ENCODE measurements at regions not wholly inside any gene's neighbourhood (a gene's known extent, or its start where the extent isn't known, plus 50 kb on each side); places are given as distances from the start of the nearest gene placed in this dataset.

GRCh38 chr3:94185753-94186152 lies 122.9 kb downstream of the NSUN3 start:
- Histone ChIP-seq H3K79me2 (ENCODE audit: low read depth) (no peaks in the 10 kb centered on the region), H3K4me1 (no peaks in the 10 kb centered on the region), H4K20me1 (ENCODE audit: low read depth) (no peaks in the 10 kb centered on the region), H3K4me2 (no peak overlapping the region), H3K27ac (no peak overlapping the region), H3K9ac (no peak overlapping the region), H3K4me3 (no peak overlapping the region), H3K27me3 (no peaks in the 10 kb centered on the region), H2AFZ (replicated peaks) (no peak overlapping the region), H3F3A (ENCODE audit: low read depth) (no peaks in the 10 kb centered on the region), H3K36me3 (no peaks in the 10 kb centered on the region), H3K9me3 (ENCODE audit: low read depth) (no peaks in the 10 kb centered on the region)
- Mint-ChIP-seq H3K27ac (no peak overlapping the region), H3K4me3 (no peak overlapping the region), H3K36me3 (no peaks in the 10 kb centered on the region), H3K4me1 (no peaks in the 10 kb centered on the region), H3K27me3 (ENCODE audit: insufficient read depth, low read depth) (no peaks in the 10 kb centered on the region), H3K9me3 (no peaks in the 10 kb centered on the region)
- no peak for DNase-seq (ENCODE audit: low spot score)
- TF ChIP-seq EZH2 (IDR thresholded peaks at IDR 0.05) (no peak), EZH2phosphoT487 (IDR thresholded peaks at IDR 0.05) (no peak), CTCF (IDR thresholded peaks at IDR 0.05) (no peak)

- Histone ChIP-seq H3K27me3 (no peaks in the 10 kb centered on the region), H2AFZ (replicated peaks) (no peak overlapping the region), H3K9ac (no peak overlapping the region), H3K4me1 (no peaks in the 10 kb centered on the region), H3F3A (ENCODE audit: low read depth) (no peaks in the 10 kb centered on the region), H3K4me2 (no peak overlapping the region), H4K20me1 (ENCODE audit: low read depth) (no peaks in the 10 kb centered on the region), H3K79me2 (ENCODE audit: low read depth) (no peaks in the 10 kb centered on the region), H3K9me3 (ENCODE audit: low read depth) (no peaks in the 10 kb centered on the region), H3K4me3 (no peak overlapping the region), H3K27ac (no peak overlapping the region), H3K36me3 (no peaks in the 10 kb centered on the region)
- Mint-ChIP-seq H3K4me1 (no peaks in the 10 kb centered on the region), H3K4me3 (no peak overlapping the region), H3K27ac (no peak overlapping the region), H3K27me3 (ENCODE audit: insufficient read depth, low read depth) (no peaks in the 10 kb centered on the region), H3K36me3 (no peaks in the 10 kb centered on the region), H3K9me3 (no peaks in the 10 kb centered on the region)
- TF ChIP-seq EZH2 (IDR thresholded peaks at IDR 0.05) (no peak), CTCF (IDR thresholded peaks at IDR 0.05) (no peak), EZH2phosphoT487 (IDR thresholded peaks at IDR 0.05) (no peak)
- no peak for DNase-seq (ENCODE audit: low spot score)
Observed at GRCh38 chr3:94187697-94188096, 124.8 kb downstream of the NSUN3 start.

GRCh38 chr3:94195381-94195780 lies 132.5 kb downstream of the NSUN3 start:
- H3K4me3 ChIP-seq, result no peak overlapping the region
- no peaks in the 10 kb centered on the region for H3K79me2 ChIP-seq (ENCODE audit: low read depth)
- H3K4me3 Mint-ChIP-seq, result no peak overlapping the region
- no peaks in the 10 kb centered on the region for H3F3A ChIP-seq (ENCODE audit: low read depth)
- no peaks in the 10 kb centered on the region for H3K36me3 ChIP-seq
- peaks cover 10% of the 10 kb centered on the region for H3K9me3 Mint-ChIP-seq
- H3K27me3 ChIP-seq, result no peaks in the 10 kb centered on the region
- no peak overlapping the region for H3K27ac ChIP-seq
- H3K4me2 ChIP-seq, result no peak overlapping the region
- H4K20me1 ChIP-seq (ENCODE audit: low read depth), result no peaks in the 10 kb centered on the region
- H2AFZ ChIP-seq (replicated peaks), result no peak overlapping the region
- no peaks in the 10 kb centered on the region for H3K9me3 ChIP-seq (ENCODE audit: low read depth)
- H3K4me1 Mint-ChIP-seq, result no peaks in the 10 kb centered on the region
- H3K36me3 Mint-ChIP-seq, result no peaks in the 10 kb centered on the region
- peaks cover 4% of the 10 kb centered on the region for H3K27me3 Mint-ChIP-seq (ENCODE audit: insufficient read depth, low read depth)
- H3K27ac Mint-ChIP-seq, result no peak overlapping the region
- DNase-seq (ENCODE audit: low spot score), result no peak
- TF ChIP-seq EZH2phosphoT487 (IDR thresholded peaks at IDR 0.05) (no peak), EZH2 (IDR thresholded peaks at IDR 0.05) (no peak), CTCF (IDR thresholded peaks at IDR 0.05) (no peak)
- H3K9ac ChIP-seq, result no peak overlapping the region
- H3K4me1 ChIP-seq, result no peaks in the 10 kb centered on the region

GRCh38 chr3:94206291-94206690 lies 143.4 kb downstream of the NSUN3 start:
- H2AFZ ChIP-seq (replicated peaks), result no peak overlapping the region
- no peak overlapping the region for H3K9ac ChIP-seq
- Mint-ChIP-seq H3K27me3 (ENCODE audit: insufficient read depth, low read depth) (no peaks in the 10 kb centered on the region), H3K4me1 (peaks cover 7% of the 10 kb centered on the region), H3K9me3 (no peaks in the 10 kb centered on the region), H3K27ac (no peak overlapping the region), H3K36me3 (no peaks in the 10 kb centered on the region), H3K4me3 (no peak overlapping the region)
- H3K27ac ChIP-seq, result no peak overlapping the region
- no peak for TF ChIP-seq EZH2 (IDR thresholded peaks at IDR 0.05)
- no peak for TF ChIP-seq CTCF (IDR thresholded peaks at IDR 0.05)
- no peak for TF ChIP-seq EZH2phosphoT487 (IDR thresholded peaks at IDR 0.05)
- no peaks in the 10 kb centered on the region for H3K27me3 ChIP-seq
- H3F3A ChIP-seq (ENCODE audit: low read depth), result no peaks in the 10 kb centered on the region
- H3K79me2 ChIP-seq (ENCODE audit: low read depth), result no peaks in the 10 kb centered on the region
- H3K4me2 ChIP-seq, result no peak overlapping the region
- no peaks in the 10 kb centered on the region for H3K36me3 ChIP-seq
- H3K9me3 ChIP-seq (ENCODE audit: low read depth), result no peaks in the 10 kb centered on the region
- no peak for DNase-seq (ENCODE audit: low spot score)
- H3K4me3 ChIP-seq, result no peak overlapping the region
- peaks cover 6% of the 10 kb centered on the region for H3K4me1 ChIP-seq
- H4K20me1 ChIP-seq (ENCODE audit: low read depth), result no peaks in the 10 kb centered on the region

Data from neural progenitor cell (in vitro differentiated cells).